ENCODE measurements at regions not wholly inside any gene's neighbourhood (a gene's known extent, or its start where the extent isn't known, plus 50 kb on each side); places are given as distances from the start of the nearest gene placed in this dataset.

DNA sequence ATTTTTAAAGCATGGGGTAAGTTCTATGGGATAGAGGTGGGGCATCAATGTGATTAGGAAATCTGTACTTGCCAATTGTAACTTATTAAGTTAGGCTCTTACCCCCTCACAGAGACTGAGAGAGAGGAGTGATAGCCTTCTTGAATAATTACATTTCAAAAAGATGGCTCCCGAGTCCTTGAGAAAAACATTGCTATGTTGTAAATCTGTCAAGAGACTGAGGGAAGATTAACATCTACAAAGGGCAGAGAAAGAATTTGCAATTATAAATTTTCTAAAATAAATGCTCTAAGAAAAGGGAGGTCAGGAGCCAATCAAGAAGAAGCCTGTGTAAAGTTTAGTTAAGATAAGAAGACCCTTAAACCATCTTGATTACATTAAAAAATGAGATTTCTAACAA is 1570.8 kb downstream of the OLFM4 start:
- intact Hi-C loops (cut with micrococcal nuclease) = no loop called here
- Histone ChIP-seq H3K9me1 (replicated peaks; ENCODE audit: control insufficient read depth, extremely low read depth, insufficient read depth, low read length) (no peaks in the 10 kb centered on the region), H3K27ac (ENCODE audit: insufficient read depth, low read depth, low read length) (no peak overlapping the region), H3K4me1 (ENCODE audit: control insufficient read depth, extremely low read depth, insufficient read depth, low read length) (no peaks in the 10 kb centered on the region), H3K4me3 (replicated peaks in 1 of 3; ENCODE audit: insufficient read depth in 1 of 3, low read depth in 1 of 3, low read length in 3 of 3) (no peak overlapping the region), H3K27me3 (ENCODE audit: control insufficient read depth in 2 of 2, insufficient read depth in 2 of 2, low read length in 2 of 2) (no peaks in the 10 kb centered on the region), H3K9me3 (replicated peaks; ENCODE audit: control insufficient read depth, insufficient read depth, low read length) (peaks cover 3% of the 10 kb centered on the region), H4K20me1 (replicated peaks; ENCODE audit: control insufficient read depth, extremely low read depth, insufficient read depth, low read length) (no peaks in the 10 kb centered on the region), H3K4me2 (ENCODE audit: insufficient read depth, low read length) (no peak overlapping the region), H3K36me3 (ENCODE audit: control insufficient read depth in 2 of 2, extremely low read depth in 1 of 2, insufficient read depth in 2 of 2, low read length in 2 of 2) (no peaks in the 10 kb centered on the region), H3K79me2 (ENCODE audit: control insufficient read depth, insufficient read depth, low read length) (no peaks in the 10 kb centered on the region), H2AFZ (ENCODE audit: low read depth, low read length) (no peak overlapping the region), H3K9ac (replicated peaks; ENCODE audit: extremely low read depth, insufficient read depth, low read length) (no peak overlapping the region)
- TF ChIP-seq JUN (IDR thresholded peaks at IDR 0.05; ENCODE audit: borderline replicate concordance, insufficient read depth, insufficient read length, low read depth) (no peak), FOS (IDR thresholded peaks at IDR 0.05; ENCODE audit: borderline replicate concordance, insufficient read depth, low read length) (no peak), POLR2AphosphoS5 (IDR thresholded peaks at IDR 0.05; ENCODE audit: insufficient read depth, low read depth, low read length) (no peak), GATA2 (IDR thresholded peaks at IDR 0.05; ENCODE audit: insufficient read depth, insufficient read length, low read depth, low read length) (no peak)
- TF ChIP-seq, protein P1, sequence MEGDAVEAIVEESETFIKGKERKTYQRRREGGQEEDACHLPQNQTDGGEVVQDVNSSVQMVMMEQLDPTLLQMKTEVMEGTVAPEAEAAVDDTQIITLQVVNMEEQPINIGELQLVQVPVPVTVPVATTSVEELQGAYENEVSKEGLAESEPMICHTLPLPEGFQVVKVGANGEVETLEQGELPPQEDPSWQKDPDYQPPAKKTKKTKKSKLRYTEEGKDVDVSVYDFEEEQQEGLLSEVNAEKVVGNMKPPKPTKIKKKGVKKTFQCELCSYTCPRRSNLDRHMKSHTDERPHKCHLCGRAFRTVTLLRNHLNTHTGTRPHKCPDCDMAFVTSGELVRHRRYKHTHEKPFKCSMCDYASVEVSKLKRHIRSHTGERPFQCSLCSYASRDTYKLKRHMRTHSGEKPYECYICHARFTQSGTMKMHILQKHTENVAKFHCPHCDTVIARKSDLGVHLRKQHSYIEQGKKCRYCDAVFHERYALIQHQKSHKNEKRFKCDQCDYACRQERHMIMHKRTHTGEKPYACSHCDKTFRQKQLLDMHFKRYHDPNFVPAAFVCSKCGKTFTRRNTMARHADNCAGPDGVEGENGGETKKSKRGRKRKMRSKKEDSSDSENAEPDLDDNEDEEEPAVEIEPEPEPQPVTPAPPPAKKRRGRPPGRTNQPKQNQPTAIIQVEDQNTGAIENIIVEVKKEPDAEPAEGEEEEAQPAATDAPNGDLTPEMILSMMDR (IDR thresholded peaks at IDR 0.05; ENCODE audit: extremely low read depth in 1 of 2, insufficient read depth in 1 of 2, low read depth in 1 of 2, low read length in 2 of 2) = no peak
- BruUV-seq (replicated peaks) = no TSS peak
- POLR2A ChIA-PET = no interaction called here
- DNase-seq (ENCODE audit: low read depth, low spot score) (no peak), FAIRE-seq (no peak)
- dilution Hi-C loops (cut with MboI; ENCODE audit: extremely low pct_ligation_motif_present, low sequenced_read_pairs) = no loop called here
- CTCF ChIA-PET = no interaction called here

GRCh38 chr13:54606944-54607343 is 1578.3 kb downstream of the OLFM4 start:
- no peak overlapping the region for H3K4me3 ChIP-seq (replicated peaks in 1 of 3; ENCODE audit: insufficient read depth in 1 of 3, low read depth in 1 of 3, low read length in 3 of 3)
- no TSS peak for BruUV-seq (replicated peaks)
- no peaks in the 10 kb centered on the region for H3K27me3 ChIP-seq (ENCODE audit: control insufficient read depth in 2 of 2, insufficient read depth in 2 of 2, low read length in 2 of 2)
- POLR2A ChIA-PET = no interaction called here
- H3K9me3 ChIP-seq (replicated peaks; ENCODE audit: control insufficient read depth, insufficient read depth, low read length) = peaks cover 2% of the 10 kb centered on the region
- FAIRE-seq = no peak
- intact Hi-C loops (cut with micrococcal nuclease) (no loop called here), dilution Hi-C loops (cut with MboI; ENCODE audit: extremely low pct_ligation_motif_present, low sequenced_read_pairs) (no loop called here)
- H3K79me2 ChIP-seq (ENCODE audit: control insufficient read depth, insufficient read depth, low read length) = no peaks in the 10 kb centered on the region
- DNase-seq (ENCODE audit: low read depth, low spot score) = no peak
- no peak overlapping the region for H3K27ac ChIP-seq (ENCODE audit: insufficient read depth, low read depth, low read length)
- no peak overlapping the region for H2AFZ ChIP-seq (ENCODE audit: low read depth, low read length)
- no peaks in the 10 kb centered on the region for H3K9me1 ChIP-seq (replicated peaks; ENCODE audit: control insufficient read depth, extremely low read depth, insufficient read depth, low read length)
- no peak overlapping the region for H3K9ac ChIP-seq (replicated peaks; ENCODE audit: extremely low read depth, insufficient read depth, low read length)
- CTCF ChIA-PET = no interaction called here
- H3K36me3 ChIP-seq (ENCODE audit: control insufficient read depth in 2 of 2, extremely low read depth in 1 of 2, insufficient read depth in 2 of 2, low read length in 2 of 2) = no peaks in the 10 kb centered on the region
- no peaks in the 10 kb centered on the region for H4K20me1 ChIP-seq (replicated peaks; ENCODE audit: control insufficient read depth, extremely low read depth, insufficient read depth, low read length)
- H3K4me2 ChIP-seq (ENCODE audit: insufficient read depth, low read length) = no peak overlapping the region
- no peak for TF ChIP-seq EZH2 (IDR thresholded peaks at IDR 0.05; ENCODE audit: borderline replicate concordance, low read depth, low read length, severe bottlenecking)
- no peak for TF ChIP-seq JUN (IDR thresholded peaks at IDR 0.05; ENCODE audit: borderline replicate concordance, insufficient read depth, insufficient read length, low read depth)
- no peak for TF ChIP-seq POLR2AphosphoS5 (IDR thresholded peaks at IDR 0.05; ENCODE audit: insufficient read depth, low read depth, low read length)
- TF ChIP-seq MYC (IDR thresholded peaks at IDR 0.05; ENCODE audit: low read depth, low read length) = no peak
- TF ChIP-seq, protein P2, sequence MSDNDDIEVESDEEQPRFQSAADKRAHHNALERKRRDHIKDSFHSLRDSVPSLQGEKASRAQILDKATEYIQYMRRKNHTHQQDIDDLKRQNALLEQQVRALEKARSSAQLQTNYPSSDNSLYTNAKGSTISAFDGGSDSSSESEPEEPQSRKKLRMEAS (IDR thresholded peaks at IDR 0.05; ENCODE audit: insufficient read depth, insufficient read length) = no peak
- no peak for TF ChIP-seq POLR2A (IDR thresholded peaks at IDR 0.05; ENCODE audit: low read depth, low read length)
- no peak for TF ChIP-seq FOS (IDR thresholded peaks at IDR 0.05; ENCODE audit: borderline replicate concordance, insufficient read depth, low read length)
- TF ChIP-seq GATA2 (IDR thresholded peaks at IDR 0.05; ENCODE audit: insufficient read depth, insufficient read length, low read depth, low read length) = no peak
- TF ChIP-seq, protein P1 (IDR thresholded peaks at IDR 0.05; ENCODE audit: extremely low read depth in 1 of 2, insufficient read depth in 1 of 2, low read depth in 1 of 2, low read length in 2 of 2) = no peak
- no peaks in the 10 kb centered on the region for H3K4me1 ChIP-seq (ENCODE audit: control insufficient read depth, extremely low read depth, insufficient read depth, low read length)
